ENCODE measurements at regions not wholly inside any gene's neighbourhood (a gene's known extent, or its start where the extent isn't known, plus 50 kb on each side); places are given as distances from the start of the nearest gene placed in this dataset.

GRCh38 chr9:82234160-82234943 lies 245.8 kb downstream of the SPATA31D1 start:
- no peak for DNase-seq

- no peak for DNase-seq
Measured at GRCh38 chr9:82242285-82242963, 253.9 kb downstream of the SPATA31D1 start.

GRCh38 chr9:82247318-82247717 lies 258.7 kb downstream of the SPATA31D1 start:
- no peak for DNase-seq

GRCh38 chr9:82252116-82252515 lies 263.5 kb downstream of the SPATA31D1 start:
- DNase-seq, result no peak

GRCh38 chr9:82254646-82255367 lies 266.2 kb downstream of the SPATA31D1 start:
- DNase-seq, result no peak

- no peak for DNase-seq
Measured at GRCh38 chr9:82255481-82256176, 267.1 kb downstream of the SPATA31D1 start.

- no peak for DNase-seq
Measured at GRCh38 chr9:82260691-82261090, 272.1 kb downstream of the SPATA31D1 start.

GRCh38 chr9:82263619-82264018 lies 275.0 kb downstream of the SPATA31D1 start:
- DNase-seq, result no peak

GRCh38 chr9:82271106-82271561 lies 282.6 kb downstream of the SPATA31D1 start:
- no peak for DNase-seq

- no peak for DNase-seq
Measured at GRCh38 chr9:82273121-82273520, 284.5 kb downstream of the SPATA31D1 start.

- no peak for DNase-seq
Measured at GRCh38 chr9:82275258-82275927, 286.8 kb downstream of the SPATA31D1 start.

GRCh38 chr9:82281066-82281465 lies 292.5 kb downstream of the SPATA31D1 start:
- DNase-seq, result no peak

- DNase-seq, result no peak
Measured at GRCh38 chr9:82284758-82285157, 296.2 kb downstream of the SPATA31D1 start.

GRCh38 chr9:82295181-82295580 lies 306.6 kb downstream of the SPATA31D1 start:
- DNase-seq, result no peak

GRCh38 chr9:82299870-82300269 lies 311.3 kb downstream of the SPATA31D1 start:
- no peak for DNase-seq

GRCh38 chr9:82302968-82303655 lies 314.5 kb downstream of the SPATA31D1 start:
- DNase-seq, result no peak

- DNase-seq, result peak; percentile 82
Measured at GRCh38 chr9:82308836-82309235, 320.3 kb downstream of the SPATA31D1 start.

GRCh38 chr9:82313697-82314096 lies 325.1 kb downstream of the SPATA31D1 start:
- DNase-seq, result no peak

- DNase-seq, result no peak
Measured at GRCh38 chr9:82320566-82320965, 332.0 kb downstream of the SPATA31D1 start.

GRCh38 chr9:82325907-82326306 lies 337.3 kb downstream of the SPATA31D1 start:
- DNase-seq, result no peak

- no peak for DNase-seq
Measured at GRCh38 chr9:82327641-82328040, 339.1 kb downstream of the SPATA31D1 start.

GRCh38 chr9:82331079-82331478 lies 342.5 kb downstream of the SPATA31D1 start:
- no peak for DNase-seq

Data from NCI-H2081 treated with DMSO at 0.1 percent for 48 hours (cell line).